ENCODE measurements at regions not wholly inside any gene's neighbourhood (a gene's known extent, or its start where the extent isn't known, plus 50 kb on each side); places are given as distances from the start of the nearest gene placed in this dataset.

DNA sequence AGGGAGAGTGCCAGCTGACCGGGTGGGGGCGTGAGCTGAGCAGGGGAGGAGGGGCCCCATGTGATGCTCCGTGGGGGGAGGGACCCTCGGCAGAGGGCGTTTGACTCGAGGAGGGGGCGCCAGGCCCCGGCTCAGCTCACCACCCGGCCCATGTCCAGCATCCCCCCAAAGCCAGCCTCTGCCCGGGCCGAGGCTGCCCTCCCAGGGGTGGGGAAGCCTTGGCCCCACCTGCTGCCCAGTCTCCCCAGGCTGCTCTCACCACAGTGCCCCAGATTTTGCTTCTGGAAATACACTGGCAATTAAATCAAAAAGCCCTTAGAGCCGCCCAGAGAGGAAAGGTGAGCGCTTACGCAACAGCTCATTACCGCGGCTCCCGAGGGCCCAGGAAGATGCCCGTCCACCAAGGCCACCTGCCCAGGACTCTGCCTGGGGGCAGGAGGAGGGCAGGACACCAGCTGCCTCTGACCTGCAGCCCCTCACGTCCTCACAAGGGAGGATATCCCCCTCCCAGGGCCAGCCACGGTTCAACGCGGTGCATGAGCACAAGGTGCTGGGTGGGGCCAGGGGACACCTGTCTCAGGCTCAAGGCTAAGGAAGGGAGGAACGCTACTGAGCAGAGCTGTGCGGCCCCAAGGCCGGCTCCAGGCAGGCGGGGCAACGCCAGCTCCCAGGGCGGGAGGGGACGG lies 70.0 kb upstream of the INPP5A start:
- TF ChIP-seq POLR2A (IDR thresholded peaks at IDR 0.05), result no peak
- TF ChIP-seq, protein P1, sequence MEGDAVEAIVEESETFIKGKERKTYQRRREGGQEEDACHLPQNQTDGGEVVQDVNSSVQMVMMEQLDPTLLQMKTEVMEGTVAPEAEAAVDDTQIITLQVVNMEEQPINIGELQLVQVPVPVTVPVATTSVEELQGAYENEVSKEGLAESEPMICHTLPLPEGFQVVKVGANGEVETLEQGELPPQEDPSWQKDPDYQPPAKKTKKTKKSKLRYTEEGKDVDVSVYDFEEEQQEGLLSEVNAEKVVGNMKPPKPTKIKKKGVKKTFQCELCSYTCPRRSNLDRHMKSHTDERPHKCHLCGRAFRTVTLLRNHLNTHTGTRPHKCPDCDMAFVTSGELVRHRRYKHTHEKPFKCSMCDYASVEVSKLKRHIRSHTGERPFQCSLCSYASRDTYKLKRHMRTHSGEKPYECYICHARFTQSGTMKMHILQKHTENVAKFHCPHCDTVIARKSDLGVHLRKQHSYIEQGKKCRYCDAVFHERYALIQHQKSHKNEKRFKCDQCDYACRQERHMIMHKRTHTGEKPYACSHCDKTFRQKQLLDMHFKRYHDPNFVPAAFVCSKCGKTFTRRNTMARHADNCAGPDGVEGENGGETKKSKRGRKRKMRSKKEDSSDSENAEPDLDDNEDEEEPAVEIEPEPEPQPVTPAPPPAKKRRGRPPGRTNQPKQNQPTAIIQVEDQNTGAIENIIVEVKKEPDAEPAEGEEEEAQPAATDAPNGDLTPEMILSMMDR (IDR thresholded peaks at IDR 0.05), result no peak
- intact Hi-C loops (cut with DNase I; ENCODE audit: low total_unique reads), result no loop called here
- WGBS, 2 donors, result 44 to 50% methylated on average over 22 to 29 of the region's 29 CpGs
- H3K4me3 ChIP-seq (ENCODE audit: low read depth, poor library complexity, severe bottlenecking), result no peak overlapping the region
- no peak for DNase-seq (ENCODE audit: low spot score in 2 of 2)

DNA sequence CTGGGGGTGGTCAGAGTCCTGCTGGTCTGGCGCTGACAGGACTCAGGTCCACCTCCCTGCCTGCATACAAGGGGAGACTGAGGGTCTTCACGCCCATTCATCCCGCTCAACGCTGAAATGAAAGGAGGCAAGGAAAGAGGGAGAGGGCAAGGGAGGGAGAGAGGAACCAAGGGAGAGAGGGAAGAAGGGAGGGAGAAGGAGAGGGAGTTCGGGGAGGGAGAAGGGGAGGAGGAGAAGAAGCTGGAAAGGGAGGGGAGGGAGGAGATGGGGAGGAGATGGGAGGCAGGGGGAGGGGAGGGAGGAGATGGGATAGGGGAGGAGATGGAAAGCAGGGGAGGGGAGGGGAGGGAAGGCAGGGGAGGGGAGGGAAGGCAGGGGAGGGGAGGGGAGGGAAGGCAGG lies 69.4 kb upstream of the INPP5A start:
- TF ChIP-seq POLR2A (IDR thresholded peaks at IDR 0.05), result no peak
- TF ChIP-seq, protein P1 (IDR thresholded peaks at IDR 0.05), result no peak
- DNase-seq (ENCODE audit: low spot score in 2 of 2), result no peak
- no peak overlapping the region for H3K4me3 ChIP-seq (ENCODE audit: low read depth, poor library complexity, severe bottlenecking)
- 32 to 51% methylated on average over 5 of the region's 5 CpGs for WGBS, 2 donors
- intact Hi-C loops (cut with DNase I; ENCODE audit: low total_unique reads), result no loop called here

DNA sequence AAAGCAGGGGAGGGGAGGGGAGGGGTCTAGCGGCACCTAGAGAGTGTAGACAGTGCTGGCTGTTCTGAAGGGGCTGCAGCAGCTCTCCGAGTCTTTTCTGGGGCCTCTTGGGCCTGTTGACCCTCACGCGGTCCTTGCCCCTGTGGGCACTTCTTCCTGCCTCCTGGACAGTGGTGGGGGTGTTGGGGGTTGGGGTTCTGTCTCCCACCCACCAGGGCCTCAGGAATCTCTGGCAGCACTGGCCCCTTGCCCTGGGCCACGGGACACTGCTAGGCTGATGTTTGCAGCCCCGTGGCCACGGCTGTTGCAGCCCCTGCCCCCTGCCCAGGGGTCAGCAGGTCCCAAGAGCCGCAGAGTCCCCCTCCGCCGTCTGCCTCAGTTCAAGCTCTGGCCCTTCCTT lies 68.9 kb upstream of the INPP5A start:
- H3K4me3 ChIP-seq (ENCODE audit: low read depth, poor library complexity, severe bottlenecking), result no peak overlapping the region
- intact Hi-C loops (cut with DNase I; ENCODE audit: low total_unique reads), result no loop called here
- 85 to 89% methylated on average over 9 to 10 of the region's 10 CpGs for WGBS, 2 donors
- no peak for DNase-seq (ENCODE audit: low spot score in 2 of 2)
- TF ChIP-seq, protein P1 (IDR thresholded peaks at IDR 0.05), result no peak
- TF ChIP-seq POLR2A (IDR thresholded peaks at IDR 0.05), result no peak

DNA sequence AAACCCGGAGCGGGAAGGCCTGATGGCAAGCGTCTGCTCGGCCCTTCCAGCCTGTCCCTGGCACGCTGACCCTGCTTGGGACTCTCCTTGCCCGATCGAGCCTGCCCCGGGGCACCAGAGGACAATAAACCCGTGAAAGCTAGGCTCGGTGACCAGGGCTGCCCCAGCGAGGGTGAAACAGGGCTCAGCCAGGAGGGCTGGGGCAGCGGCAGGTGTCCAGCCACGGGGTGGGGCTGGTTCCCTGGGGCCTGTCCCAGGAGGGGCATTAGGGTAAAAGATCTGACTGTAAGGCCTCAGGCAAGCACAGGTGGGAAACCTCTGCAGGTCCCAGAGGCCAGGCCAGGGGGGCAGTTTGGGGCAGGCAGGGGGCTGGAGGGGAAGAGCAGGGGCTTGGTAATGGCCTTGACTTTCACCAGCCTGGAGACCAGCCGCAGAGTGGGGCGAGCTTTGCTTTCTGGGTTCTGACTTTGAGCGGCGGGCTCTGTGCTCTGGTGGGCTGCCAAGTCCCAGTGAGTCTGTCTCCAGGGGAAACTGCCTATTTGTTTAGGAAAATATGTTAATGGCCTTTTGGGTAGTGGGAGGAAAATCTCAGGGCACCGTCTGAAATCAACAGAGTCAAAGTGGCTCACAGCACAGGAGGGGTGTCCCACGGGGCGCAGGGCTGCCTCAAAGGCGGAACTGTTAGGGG lies 68.2 kb upstream of the INPP5A start:
- DNase-seq (ENCODE audit: low spot score in 2 of 2), result no peak
- H3K4me3 ChIP-seq (ENCODE audit: low read depth, poor library complexity, severe bottlenecking), result no peak overlapping the region
- TF ChIP-seq, protein P1 (IDR thresholded peaks at IDR 0.05), result no peak
- no peak for TF ChIP-seq POLR2A (IDR thresholded peaks at IDR 0.05)
- intact Hi-C loops (cut with DNase I; ENCODE audit: low total_unique reads), result no loop called here
- 59 to 61% methylated on average over 20 to 21 of the region's 21 CpGs for WGBS, 2 donors

DNA sequence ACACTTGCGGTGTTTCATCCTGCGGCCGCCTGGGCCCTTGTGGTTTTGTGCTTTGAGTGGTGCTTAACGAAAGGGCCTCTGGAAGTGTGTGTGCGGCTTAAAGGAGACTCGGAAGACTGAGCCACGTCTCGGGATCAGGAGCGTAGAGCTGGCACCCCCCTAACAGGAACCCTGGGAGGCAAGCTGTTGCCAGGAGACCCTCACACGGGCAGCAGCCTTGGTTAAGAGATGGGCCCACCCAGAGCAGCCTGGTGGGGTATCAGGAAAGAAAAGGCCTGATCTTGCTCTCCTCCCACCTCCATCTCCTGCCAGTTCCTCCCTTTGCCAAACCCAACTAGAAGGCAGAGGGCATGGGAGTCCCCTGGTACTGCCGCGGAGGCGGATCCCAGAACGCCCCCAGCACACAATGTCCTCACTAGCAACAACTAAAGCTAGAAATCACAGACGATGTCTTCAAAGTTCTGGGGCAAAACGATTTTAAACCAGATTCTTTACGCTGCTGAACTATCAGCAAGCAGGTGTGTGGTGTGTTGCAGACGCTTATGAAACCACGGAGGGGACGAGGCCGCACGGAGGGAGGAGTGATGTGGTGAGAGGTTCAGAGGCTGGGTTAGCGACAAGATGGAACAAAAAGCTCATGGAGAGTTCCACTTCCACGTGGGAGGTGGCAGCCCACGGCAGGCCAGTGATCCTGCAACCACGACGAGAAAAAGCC lies 67.0 kb upstream of the INPP5A start:
- intact Hi-C loops (cut with DNase I; ENCODE audit: low total_unique reads), result no loop called here
- TF ChIP-seq, protein P1 (IDR thresholded peaks at IDR 0.05), result no peak
- TF ChIP-seq POLR2A (IDR thresholded peaks at IDR 0.05), result no peak
- DNase-seq (ENCODE audit: low spot score in 2 of 2), result no peak
- no peak overlapping the region for H3K4me3 ChIP-seq (ENCODE audit: low read depth, poor library complexity, severe bottlenecking)
- WGBS, 2 donors, result 75 to 77% methylated on average over 27 of the region's 27 CpGs
